HFFc6 (cell line): ENCODE measurements at regions not wholly inside any gene's neighbourhood (a gene's known extent, or its start where the extent isn't known, plus 50 kb on each side); places are given as distances from the start of the nearest gene placed in this dataset.
"Not testable (repeated sequence)": the region's sequence is repeated elsewhere in the genome, so short reads cannot be mapped to it uniquely, and the experiment has no call there.

ENCODE experiments used
- DNase-seq: peaks from one replicate; pipeline ENCODE4 v3.0.0-alpha.2; 2018
- H3K27ac Mint-ChIP-seq: 2 replicates; pipeline ENCODE4 v1.8.0; 2020; ENCODE audit warnings: mild to moderate bottlenecking, mixed read lengths
- H3K27me3 Mint-ChIP-seq: 2 replicates; pipeline ENCODE4 v1.8.0; 2021; ENCODE audit warnings: mild to moderate bottlenecking, moderate library complexity, mixed read lengths; ENCODE audit not compliant: insufficient read depth
- H3K36me3 Mint-ChIP-seq: 2 replicates; pipeline ENCODE4 v1.8.0; 2021; ENCODE audit warnings: low read depth, mixed read lengths
- H3K4me1 Mint-ChIP-seq: 2 replicates; pipeline ENCODE4 v1.8.0; 2020; ENCODE audit warnings: low read depth, mixed read lengths
- H3K4me3 Mint-ChIP-seq: 2 replicates; pipeline ENCODE4 v1.8.0; 2020; ENCODE audit warnings: mild to moderate bottlenecking, moderate library complexity, mixed read lengths
- H3K9me3 Mint-ChIP-seq: 2 replicates; pipeline ENCODE4 v1.8.0; 2020; ENCODE audit warnings: mild to moderate bottlenecking, mixed read lengths
- TF ChIP-seq, protein P1 (sequence below): fragments of 200-600 bp; sonication (generic); IDR thresholded peaks from 2 replicates; pipeline ENCODE4 v1.5.0; 2021; ENCODE audit warnings: antibody characterized with exemption, mild to moderate bottlenecking

GRCh38 chr3:74978684-74979083 is 364.2 kb upstream of the CNTN3 start:
- Mint-ChIP-seq H3K4me1 (no peaks in the 10 kb centered on the region), H3K27ac (no peak overlapping the region), H3K9me3 (peaks cover 4% of the 10 kb centered on the region), H3K27me3 (no peaks in the 10 kb centered on the region), H3K36me3 (no peaks in the 10 kb centered on the region), H3K4me3 (no peak overlapping the region)
- TF ChIP-seq, protein P1, sequence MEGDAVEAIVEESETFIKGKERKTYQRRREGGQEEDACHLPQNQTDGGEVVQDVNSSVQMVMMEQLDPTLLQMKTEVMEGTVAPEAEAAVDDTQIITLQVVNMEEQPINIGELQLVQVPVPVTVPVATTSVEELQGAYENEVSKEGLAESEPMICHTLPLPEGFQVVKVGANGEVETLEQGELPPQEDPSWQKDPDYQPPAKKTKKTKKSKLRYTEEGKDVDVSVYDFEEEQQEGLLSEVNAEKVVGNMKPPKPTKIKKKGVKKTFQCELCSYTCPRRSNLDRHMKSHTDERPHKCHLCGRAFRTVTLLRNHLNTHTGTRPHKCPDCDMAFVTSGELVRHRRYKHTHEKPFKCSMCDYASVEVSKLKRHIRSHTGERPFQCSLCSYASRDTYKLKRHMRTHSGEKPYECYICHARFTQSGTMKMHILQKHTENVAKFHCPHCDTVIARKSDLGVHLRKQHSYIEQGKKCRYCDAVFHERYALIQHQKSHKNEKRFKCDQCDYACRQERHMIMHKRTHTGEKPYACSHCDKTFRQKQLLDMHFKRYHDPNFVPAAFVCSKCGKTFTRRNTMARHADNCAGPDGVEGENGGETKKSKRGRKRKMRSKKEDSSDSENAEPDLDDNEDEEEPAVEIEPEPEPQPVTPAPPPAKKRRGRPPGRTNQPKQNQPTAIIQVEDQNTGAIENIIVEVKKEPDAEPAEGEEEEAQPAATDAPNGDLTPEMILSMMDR, result no peak
- DNase-seq, result no peak

GRCh38 chr3:74985028-74985904 is 370.8 kb upstream of the CNTN3 start:
- H3K27me3 Mint-ChIP-seq, H3K36me3 Mint-ChIP-seq, H3K4me1 Mint-ChIP-seq, H3K4me3 Mint-ChIP-seq, H3K27ac Mint-ChIP-seq, DNase-seq: not testable (repeated sequence)
- peaks cover 12% of the 10 kb centered on the region for H3K9me3 Mint-ChIP-seq

- peaks cover 12% of the 10 kb centered on the region for H3K9me3 Mint-ChIP-seq
- H3K27me3 Mint-ChIP-seq, result no peaks in the 10 kb centered on the region
- no peak overlapping the region for H3K4me3 Mint-ChIP-seq
- DNase-seq, result no peak
- no peaks in the 10 kb centered on the region for H3K4me1 Mint-ChIP-seq
- no peak overlapping the region for H3K27ac Mint-ChIP-seq
- no peaks in the 10 kb centered on the region for H3K36me3 Mint-ChIP-seq
- TF ChIP-seq, protein P1, result no peak
These were observed 373.6 kb upstream of the CNTN3 start for GRCh38 chr3:74988095-74988494.

GRCh38 chr3:74992898-74993297 is 378.4 kb upstream of the CNTN3 start:
- DNase-seq, result no peak
- H3K36me3 Mint-ChIP-seq, result no peaks in the 10 kb centered on the region
- TF ChIP-seq, protein P1, result no peak
- H3K4me3 Mint-ChIP-seq, result no peak overlapping the region
- no peaks in the 10 kb centered on the region for H3K4me1 Mint-ChIP-seq
- no peak overlapping the region for H3K27ac Mint-ChIP-seq
- no peaks in the 10 kb centered on the region for H3K9me3 Mint-ChIP-seq
- H3K27me3 Mint-ChIP-seq, result no peaks in the 10 kb centered on the region

- H3K27ac Mint-ChIP-seq, result no peak overlapping the region
- H3K9me3 Mint-ChIP-seq, result peaks cover 5% of the 10 kb centered on the region; the same call in 1 of the 2 replicates
- no peak for DNase-seq
- H3K4me1 Mint-ChIP-seq, result no peaks in the 10 kb centered on the region
- no peak overlapping the region for H3K4me3 Mint-ChIP-seq
- no peaks in the 10 kb centered on the region for H3K36me3 Mint-ChIP-seq
- TF ChIP-seq, protein P1, result peak; percentile 55
- H3K27me3 Mint-ChIP-seq, result no peaks in the 10 kb centered on the region
These were observed 386.9 kb upstream of the CNTN3 start for GRCh38 chr3:75001330-75001729.

GRCh38 chr3:75012791-75013331 is 398.4 kb upstream of the CNTN3 start:
- Mint-ChIP-seq H3K9me3 (peaks cover 18% of the 10 kb centered on the region), H3K27ac (no peak overlapping the region), H3K36me3 (no peaks in the 10 kb centered on the region), H3K4me1 (no peaks in the 10 kb centered on the region), H3K4me3 (no peak overlapping the region), H3K27me3 (peaks cover 2% of the 10 kb centered on the region)
- no peak for DNase-seq
- TF ChIP-seq, protein P1, result no peak
